ENCODE measurements at regions not wholly inside any gene's neighbourhood (a gene's known extent, or its start where the extent isn't known, plus 50 kb on each side); places are given as distances from the start of the nearest gene placed in this dataset.

- no peak for TF ChIP-seq ZFX (IDR thresholded peaks at IDR 0.05)
- no peak for TF ChIP-seq CTCF (conservative IDR thresholded peaks at IDR 0.05)
These were observed 60.9 kb upstream of the TRPC3 start for GRCh38 chr4:122012735-122013134.

Measured in C4-2B (cell line).